Epithelial cell of esophagus (primary cell): ENCODE measurements at regions not wholly inside any gene's neighbourhood (a gene's known extent, or its start where the extent isn't known, plus 50 kb on each side); places are given as distances from the start of the nearest gene placed in this dataset.

Source experiments
- DNase-seq: peaks from one replicate; pipeline ENCODE4 v3.0.0; 2010; ENCODE audit warnings: low read depth
- H3K4me3 ChIP-seq: 2 replicates; pipeline ENCODE4 v1.5.1; 2011; ENCODE audit warnings: mild to moderate bottlenecking, low read length, control low read depth
- TF ChIP-seq, protein P1 (sequence below): IDR thresholded peaks from 2 replicates; pipeline ENCODE4 v1.5.1; 2011; ENCODE audit warnings: low read depth, mild to moderate bottlenecking, low read length, control low read depth, inconsistent platforms; ENCODE audit not compliant: insufficient read depth; ENCODE audit errors: missing control alignments

- H3K4me3 ChIP-seq = no peak overlapping the region
- DNase-seq = no peak
- TF ChIP-seq, protein P1, sequence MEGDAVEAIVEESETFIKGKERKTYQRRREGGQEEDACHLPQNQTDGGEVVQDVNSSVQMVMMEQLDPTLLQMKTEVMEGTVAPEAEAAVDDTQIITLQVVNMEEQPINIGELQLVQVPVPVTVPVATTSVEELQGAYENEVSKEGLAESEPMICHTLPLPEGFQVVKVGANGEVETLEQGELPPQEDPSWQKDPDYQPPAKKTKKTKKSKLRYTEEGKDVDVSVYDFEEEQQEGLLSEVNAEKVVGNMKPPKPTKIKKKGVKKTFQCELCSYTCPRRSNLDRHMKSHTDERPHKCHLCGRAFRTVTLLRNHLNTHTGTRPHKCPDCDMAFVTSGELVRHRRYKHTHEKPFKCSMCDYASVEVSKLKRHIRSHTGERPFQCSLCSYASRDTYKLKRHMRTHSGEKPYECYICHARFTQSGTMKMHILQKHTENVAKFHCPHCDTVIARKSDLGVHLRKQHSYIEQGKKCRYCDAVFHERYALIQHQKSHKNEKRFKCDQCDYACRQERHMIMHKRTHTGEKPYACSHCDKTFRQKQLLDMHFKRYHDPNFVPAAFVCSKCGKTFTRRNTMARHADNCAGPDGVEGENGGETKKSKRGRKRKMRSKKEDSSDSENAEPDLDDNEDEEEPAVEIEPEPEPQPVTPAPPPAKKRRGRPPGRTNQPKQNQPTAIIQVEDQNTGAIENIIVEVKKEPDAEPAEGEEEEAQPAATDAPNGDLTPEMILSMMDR = no peak
Observed at GRCh38 chr18:40566510-40566844, 1388.6 kb upstream of the PIK3C3 start.

DNA sequence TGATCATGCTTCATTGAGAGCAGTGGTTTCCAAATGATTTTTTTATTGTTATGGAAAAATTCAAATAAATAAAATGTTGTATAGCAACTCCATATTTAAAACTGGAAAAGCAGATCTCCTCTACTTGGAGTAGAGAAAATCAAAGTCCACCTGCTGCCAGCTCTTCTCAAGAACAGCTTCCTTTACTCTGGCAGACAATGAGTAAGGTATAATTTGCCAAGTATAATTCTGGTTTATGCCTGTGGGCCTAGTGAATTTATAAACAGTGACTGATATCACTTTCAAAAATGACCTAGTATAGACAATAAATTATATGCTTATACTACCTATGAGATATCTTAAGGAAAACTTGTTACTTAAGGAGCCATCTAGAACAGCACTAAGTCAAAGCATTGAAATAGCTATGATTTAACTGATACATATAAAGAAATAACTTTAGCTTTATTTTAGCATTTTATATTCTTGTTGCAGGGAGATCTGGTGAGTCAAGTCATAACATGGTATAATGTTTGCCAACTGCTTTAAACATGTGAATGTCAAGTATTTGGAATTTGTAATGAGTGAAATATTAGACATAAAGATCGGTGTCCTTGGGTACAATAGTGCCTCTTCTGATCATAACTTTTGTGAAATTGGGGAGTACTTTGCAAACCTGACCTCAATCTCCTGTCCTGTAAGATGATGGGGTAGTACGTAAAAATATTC is 1389.1 kb upstream of the PIK3C3 start:
- no peak for DNase-seq
- TF ChIP-seq, protein P1 = no peak

DNA sequence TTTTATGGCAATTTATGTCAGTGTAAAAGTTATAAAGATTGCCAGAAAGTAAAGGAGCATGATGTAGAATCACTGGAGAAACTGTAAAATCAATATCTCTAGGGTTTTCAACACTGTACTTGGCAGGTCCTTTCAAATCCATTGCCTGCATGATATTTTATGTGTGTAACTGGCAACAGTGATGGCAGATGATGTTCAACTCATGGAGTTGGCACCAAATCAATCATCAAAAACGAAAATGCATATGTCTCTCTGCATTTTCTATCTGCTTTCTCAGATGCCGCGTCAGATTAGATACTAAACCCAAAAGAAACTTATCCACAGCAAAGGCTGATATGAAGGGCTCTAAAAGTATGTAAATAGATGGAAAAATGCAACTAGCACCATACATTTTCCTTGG is 1395.5 kb upstream of the PIK3C3 start:
- TF ChIP-seq, protein P1 = no peak
- no peak overlapping the region for H3K4me3 ChIP-seq
- DNase-seq = no peak

More for the DNA sequence above, 1389.1 kb upstream of the PIK3C3 start:
- no peak overlapping the region for H3K4me3 ChIP-seq

GRCh38 chr18:40558706-40559392 is 1396.2 kb upstream of the PIK3C3 start:
- no peak for DNase-seq
- H3K4me3 ChIP-seq = no peak overlapping the region
- TF ChIP-seq, protein P1 = no peak

DNA sequence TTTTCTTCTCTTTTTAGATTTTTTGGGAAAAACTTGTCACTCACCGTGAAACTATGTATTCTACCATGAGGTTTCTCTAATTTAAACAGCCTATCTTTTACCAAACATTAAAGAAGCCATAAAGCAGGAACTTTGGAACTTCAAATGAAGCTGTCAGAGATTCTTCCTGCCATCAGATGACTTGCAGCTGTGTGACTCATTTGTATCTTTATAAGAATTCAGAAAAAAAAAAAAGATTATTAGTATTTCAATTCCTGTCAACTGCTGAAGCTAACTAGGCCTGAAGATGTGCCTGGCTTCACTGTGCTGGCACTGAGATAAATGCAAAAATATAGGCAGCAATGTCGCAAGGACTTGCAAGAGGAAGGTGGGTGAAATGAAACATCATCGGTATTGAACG is 1399.1 kb upstream of the PIK3C3 start:
- TF ChIP-seq, protein P1 = no peak
- H3K4me3 ChIP-seq = no peak overlapping the region
- peak; percentile 7 for DNase-seq

DNA sequence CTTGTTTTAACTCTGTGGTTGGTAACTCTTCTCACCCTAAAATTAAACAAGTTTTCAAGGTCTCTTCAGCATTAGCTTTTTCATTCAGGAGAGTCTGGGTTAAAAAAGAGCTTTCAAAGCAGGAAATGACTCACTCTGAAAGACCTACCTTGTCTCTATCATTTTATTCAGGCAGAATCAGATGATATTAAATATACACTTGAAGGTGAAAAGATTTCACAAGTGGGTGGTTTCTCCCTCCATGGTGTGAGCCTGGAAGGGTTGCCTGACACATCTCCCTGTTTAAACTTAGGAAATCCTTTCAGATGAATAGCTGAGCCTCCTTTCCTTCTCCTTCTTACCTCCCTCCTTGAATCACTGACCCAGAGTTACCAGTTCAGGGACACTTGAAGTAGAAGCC is 1402.0 kb upstream of the PIK3C3 start:
- TF ChIP-seq, protein P1 = no peak
- DNase-seq = peak; percentile 41
- no peak overlapping the region for H3K4me3 ChIP-seq
